ENCODE measurements at regions not wholly inside any gene's neighbourhood (a gene's known extent, or its start where the extent isn't known, plus 50 kb on each side); places are given as distances from the start of the nearest gene placed in this dataset.

GRCh38 chr15:62444104-62445022, 279.3 kb upstream of the C2CD4B start:
- no peak for TF ChIP-seq CTCF (IDR thresholded peaks at IDR 0.05)
- no peak for TF ChIP-seq EZH2 (IDR thresholded peaks at IDR 0.05; ENCODE audit: borderline replicate concordance, insufficient read depth, low read depth, low read length, poor library complexity, severe bottlenecking)

Measured in B cell (primary cell).